DND-41 (cell line): ENCODE measurements at regions not wholly inside any gene's neighbourhood (a gene's known extent, or its start where the extent isn't known, plus 50 kb on each side); places are given as distances from the start of the nearest gene placed in this dataset.

Experiments used
- ATAC-seq: fragments of 200-7000 bp; cut with Tn5 transposase; 3 replicates; pipeline ENCODE4 v1.9.1; 2021; ENCODE audit warnings: low read depth; ENCODE audit not compliant: insufficient read depth
- DNase-seq: peaks from one replicate; pipeline ENCODE4 v3.0.0-alpha.2; 2020
- H2AFZ ChIP-seq: 2 replicates; pipeline ENCODE4 v1.6.0; 2012; ENCODE audit warnings: low read depth, low read length
- H3K27ac ChIP-seq: 2 replicates; pipeline ENCODE4 v1.5.1; 2012; ENCODE audit warnings: low read length, inconsistent platforms
- H3K27me3 ChIP-seq: fragments of 200-600 bp; sonication (generic); 2 replicates; pipeline ENCODE4 v1.6.0; 2012; ENCODE audit warnings: low read length, mild to moderate bottlenecking, inconsistent platforms; ENCODE audit not compliant: insufficient read depth, poor library complexity
- H3K36me3 ChIP-seq: 2 replicates; pipeline ENCODE4 v1.5.1; 2012; ENCODE audit warnings: low read length, inconsistent platforms; ENCODE audit not compliant: insufficient read depth
- H3K4me1 ChIP-seq: 2 replicates; pipeline ENCODE4 v1.5.1; 2012; ENCODE audit warnings: mild to moderate bottlenecking, low read length; ENCODE audit not compliant: insufficient read depth
- H3K4me2 ChIP-seq: 2 replicates; pipeline ENCODE4 v1.6.0; 2012; ENCODE audit warnings: mild to moderate bottlenecking, moderate library complexity, low read length, inconsistent platforms; ENCODE audit not compliant: insufficient read depth
- H3K4me3 ChIP-seq, 2 experiments: fragments of 200-600 bp in 1 of 2; shearing (Covaris generic) in 1 of 2; 2 replicates each; pipeline ENCODE4 v1.5.1; 2012 to 2016; ENCODE audit warnings: inconsistent platforms in 2 of 2, low read length in 2 of 2, mild to moderate bottlenecking in 2 of 2, low read depth in 1 of 2, moderate library complexity in 1 of 2
- H3K79me2 ChIP-seq: 2 replicates; pipeline ENCODE4 v1.6.0; 2012; ENCODE audit warnings: low read length, inconsistent platforms; ENCODE audit not compliant: insufficient read depth
- H3K9ac ChIP-seq: 2 replicates; pipeline ENCODE4 v1.6.0; 2012; ENCODE audit warnings: low read depth, mild to moderate bottlenecking, inconsistent platforms, low read length, moderate library complexity
- H3K9me3 ChIP-seq: 2 replicates; pipeline ENCODE4 v1.5.1; 2012; ENCODE audit warnings: low read length, moderate library complexity, mild to moderate bottlenecking, inconsistent platforms; ENCODE audit not compliant: insufficient read depth, severe bottlenecking
- H4K20me1 ChIP-seq: 2 replicates; pipeline ENCODE4 v1.6.0; 2012; ENCODE audit warnings: low read length; ENCODE audit not compliant: insufficient read depth
- EZH2 ChIP-seq: IDR thresholded peaks from 3 replicates; pipeline ENCODE4 v1.6.1; 2012; ENCODE audit warnings: borderline replicate concordance, low read depth, mild to moderate bottlenecking, moderate library complexity, low read length, inconsistent platforms; ENCODE audit not compliant: severe bottlenecking
- TF ChIP-seq, protein P1 (sequence below): IDR thresholded peaks from 2 replicates; pipeline ENCODE4 v1.5.1; 2012; ENCODE audit warnings: borderline replicate concordance, low read length, moderate library complexity, mild to moderate bottlenecking; ENCODE audit not compliant: poor library complexity, severe bottlenecking; ENCODE audit errors: extremely low read depth

GRCh38 chr12:59937148-59937547 lies 341.3 kb downstream of the SLC16A7 start:
- Histone ChIP-seq H3K79me2 (no peaks in the 10 kb centered on the region), H3K27ac (no peak overlapping the region), H3K9ac (no peak overlapping the region), H3K9me3 (no peaks in the 10 kb centered on the region), H3K27me3 (no peaks in the 10 kb centered on the region), H4K20me1 (no peaks in the 10 kb centered on the region), H2AFZ (no peak overlapping the region), H3K4me2 (no peak overlapping the region), H3K4me1 (no peaks in the 10 kb centered on the region), H3K36me3 (no peaks in the 10 kb centered on the region), H3K4me3 (no peak overlapping the region)
- ATAC-seq (no peak), DNase-seq (no peak)
- TF ChIP-seq EZH2, result no peak
- TF ChIP-seq, protein P1, sequence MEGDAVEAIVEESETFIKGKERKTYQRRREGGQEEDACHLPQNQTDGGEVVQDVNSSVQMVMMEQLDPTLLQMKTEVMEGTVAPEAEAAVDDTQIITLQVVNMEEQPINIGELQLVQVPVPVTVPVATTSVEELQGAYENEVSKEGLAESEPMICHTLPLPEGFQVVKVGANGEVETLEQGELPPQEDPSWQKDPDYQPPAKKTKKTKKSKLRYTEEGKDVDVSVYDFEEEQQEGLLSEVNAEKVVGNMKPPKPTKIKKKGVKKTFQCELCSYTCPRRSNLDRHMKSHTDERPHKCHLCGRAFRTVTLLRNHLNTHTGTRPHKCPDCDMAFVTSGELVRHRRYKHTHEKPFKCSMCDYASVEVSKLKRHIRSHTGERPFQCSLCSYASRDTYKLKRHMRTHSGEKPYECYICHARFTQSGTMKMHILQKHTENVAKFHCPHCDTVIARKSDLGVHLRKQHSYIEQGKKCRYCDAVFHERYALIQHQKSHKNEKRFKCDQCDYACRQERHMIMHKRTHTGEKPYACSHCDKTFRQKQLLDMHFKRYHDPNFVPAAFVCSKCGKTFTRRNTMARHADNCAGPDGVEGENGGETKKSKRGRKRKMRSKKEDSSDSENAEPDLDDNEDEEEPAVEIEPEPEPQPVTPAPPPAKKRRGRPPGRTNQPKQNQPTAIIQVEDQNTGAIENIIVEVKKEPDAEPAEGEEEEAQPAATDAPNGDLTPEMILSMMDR, result no peak

- Histone ChIP-seq H3K27ac (no peak overlapping the region), H4K20me1 (no peaks in the 10 kb centered on the region), H3K36me3 (no peaks in the 10 kb centered on the region), H3K9me3 (no peaks in the 10 kb centered on the region), H3K4me2 (no peak overlapping the region), H2AFZ (no peak overlapping the region), H3K9ac (no peak overlapping the region), H3K27me3 (no peaks in the 10 kb centered on the region), H3K4me1 (no peaks in the 10 kb centered on the region), H3K4me3 (no peak overlapping the region), H3K79me2 (no peaks in the 10 kb centered on the region)
- no peak for ATAC-seq
- no peak for TF ChIP-seq EZH2
- TF ChIP-seq, protein P1, result no peak
- no peak for DNase-seq
Observed at GRCh38 chr12:59938190-59938962, 342.5 kb downstream of the SLC16A7 start.

DNA sequence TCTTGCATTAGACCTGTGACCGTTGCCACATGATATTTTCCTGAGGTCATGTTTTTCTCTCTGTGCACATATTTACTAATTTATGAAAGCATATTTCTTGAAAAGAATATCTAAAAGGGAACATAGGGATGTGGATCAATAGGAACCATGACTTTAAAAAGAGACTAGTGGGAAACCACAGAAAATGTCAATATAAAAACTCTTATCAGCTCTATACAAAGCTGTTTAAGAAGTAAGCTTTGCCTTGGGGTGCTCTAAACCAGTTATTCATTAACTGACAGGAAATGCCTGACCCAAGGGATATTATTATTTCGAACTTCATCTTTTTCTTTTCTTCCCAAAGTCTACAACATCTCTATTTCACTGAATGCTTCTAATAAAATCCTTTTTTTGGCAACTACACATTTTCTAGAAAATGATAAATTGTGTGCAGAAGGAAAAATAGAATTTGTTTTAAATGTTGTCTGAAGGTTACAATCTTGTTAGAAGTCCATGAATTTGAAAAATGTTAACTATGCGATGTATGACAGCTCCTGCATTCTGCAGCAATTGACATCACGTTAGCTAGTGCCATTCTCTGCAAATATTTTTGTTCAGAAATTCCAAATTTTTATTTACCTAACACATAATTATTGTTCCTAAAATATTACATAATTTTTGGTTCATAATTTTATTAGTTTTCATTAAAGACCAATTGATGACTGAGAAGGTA lies 345.0 kb downstream of the SLC16A7 start:
- Histone ChIP-seq H3K36me3 (no peaks in the 10 kb centered on the region), H3K79me2 (no peaks in the 10 kb centered on the region), H3K27ac (no peak overlapping the region), H2AFZ (no peak overlapping the region), H4K20me1 (no peaks in the 10 kb centered on the region), H3K4me3 (no peak overlapping the region), H3K9me3 (no peaks in the 10 kb centered on the region), H3K4me2 (no peak overlapping the region), H3K27me3 (no peaks in the 10 kb centered on the region), H3K4me1 (no peaks in the 10 kb centered on the region), H3K9ac (no peak overlapping the region)
- DNase-seq (no peak), ATAC-seq (no peak)
- TF ChIP-seq EZH2, result no peak
- TF ChIP-seq, protein P1, result no peak
